Suppressor macrophage (primary cell): ENCODE measurements at regions not wholly inside any gene's neighbourhood (a gene's known extent, or its start where the extent isn't known, plus 50 kb on each side); places are given as distances from the start of the nearest gene placed in this dataset.
"Not testable (repeated sequence)": the region's sequence is repeated elsewhere in the genome, so short reads cannot be mapped to it uniquely, and the experiment has no call there.

Experiments
- DNase-seq, 4 experiments: peaks; one replicate each; pipeline ENCODE4 v3.0.0-alpha.2; 2020 to 2022

DNA sequence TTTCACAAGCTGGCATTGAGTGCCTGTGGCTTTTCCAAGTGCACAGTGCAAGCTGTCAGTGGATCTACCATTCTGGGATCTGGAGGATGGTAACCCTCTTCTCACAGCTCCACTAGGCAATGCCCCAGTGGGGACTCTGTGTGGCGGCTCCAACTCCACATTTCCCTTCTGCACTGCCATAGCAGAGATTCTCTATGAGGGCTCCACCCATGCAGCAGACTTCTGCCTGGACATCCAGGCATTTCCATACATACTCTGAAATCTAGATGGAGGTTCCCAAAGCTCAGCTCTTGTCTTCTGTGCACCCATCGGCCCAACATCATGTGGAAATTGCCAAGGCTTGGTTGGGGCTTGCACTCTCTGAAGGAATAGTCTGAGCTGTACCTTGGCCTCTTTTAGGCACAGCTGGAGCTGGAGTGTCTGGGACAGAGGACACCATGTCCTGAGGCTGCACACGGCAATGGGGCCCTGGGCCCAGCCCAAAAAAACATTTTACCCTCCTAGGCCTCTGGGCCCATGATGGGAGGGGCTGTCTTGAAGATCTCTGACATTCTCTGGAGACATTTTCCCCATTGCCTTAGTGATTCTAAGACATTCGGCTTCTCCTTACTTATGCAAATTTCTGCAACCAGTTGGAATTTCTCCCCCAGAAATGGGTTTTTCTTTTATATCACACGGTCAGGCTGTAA is 313.3 kb upstream of the SFSWAP start:
- no peak for DNase-seq

- no peak for DNase-seq
Measured at GRCh38 chr12:131399000-131399399, 311.9 kb upstream of the SFSWAP start.

DNA sequence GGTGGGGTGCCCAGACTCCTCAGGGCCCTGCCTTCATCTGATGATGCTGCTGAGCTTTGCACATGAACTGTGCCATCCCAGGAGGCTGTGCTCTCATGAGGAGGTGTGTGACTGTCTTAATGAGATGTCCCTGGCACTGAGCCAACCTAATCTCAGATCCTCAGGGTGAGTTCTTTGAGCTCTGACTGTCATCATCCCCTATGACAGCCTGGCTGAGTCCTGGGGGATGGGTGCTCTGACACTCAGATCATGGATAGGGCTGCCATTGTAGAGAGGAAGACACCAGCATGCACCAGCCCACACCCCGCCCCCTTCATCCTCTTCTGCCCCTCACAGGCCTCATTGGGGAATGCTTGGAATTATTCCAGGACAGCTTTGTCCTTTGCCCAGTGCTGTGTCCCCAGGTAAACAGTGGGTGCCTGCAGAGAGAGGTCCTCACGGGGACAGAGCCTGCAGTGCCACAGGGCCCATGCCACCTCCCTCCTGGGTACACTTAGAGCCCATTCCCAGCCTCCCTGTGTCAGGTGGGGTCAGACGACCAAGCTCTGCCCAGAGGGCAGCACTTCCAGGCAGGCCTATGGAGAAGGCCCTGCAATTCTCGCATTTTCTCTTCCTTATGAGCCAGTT is 310.1 kb upstream of the SFSWAP start:
- not testable (repeated sequence) for DNase-seq

- not testable (repeated sequence) for DNase-seq
Measured at GRCh38 chr12:131401907-131402633, 308.8 kb upstream of the SFSWAP start.

GRCh38 chr12:131402781-131403396 is 308.0 kb upstream of the SFSWAP start:
- no peak for DNase-seq

GRCh38 chr12:131403676-131404075 is 307.2 kb upstream of the SFSWAP start:
- no peak for DNase-seq

DNA sequence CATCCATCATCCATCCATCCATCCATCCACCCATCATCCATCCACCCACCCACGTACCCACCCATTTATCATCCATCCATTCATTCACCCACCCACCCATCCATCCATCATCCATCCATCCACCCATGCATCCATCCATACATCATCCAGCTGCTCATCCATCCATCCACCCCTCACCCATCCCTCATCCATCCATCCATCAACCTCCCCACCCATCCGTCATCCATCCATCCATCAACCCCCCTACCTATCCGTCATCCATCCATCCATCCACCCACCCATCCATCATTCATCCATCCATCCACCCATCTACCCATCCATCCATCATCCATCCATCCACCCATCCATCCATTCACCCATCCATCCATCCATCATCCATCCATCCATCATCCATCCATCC is 306.2 kb upstream of the SFSWAP start:
- no peak for DNase-seq

DNA sequence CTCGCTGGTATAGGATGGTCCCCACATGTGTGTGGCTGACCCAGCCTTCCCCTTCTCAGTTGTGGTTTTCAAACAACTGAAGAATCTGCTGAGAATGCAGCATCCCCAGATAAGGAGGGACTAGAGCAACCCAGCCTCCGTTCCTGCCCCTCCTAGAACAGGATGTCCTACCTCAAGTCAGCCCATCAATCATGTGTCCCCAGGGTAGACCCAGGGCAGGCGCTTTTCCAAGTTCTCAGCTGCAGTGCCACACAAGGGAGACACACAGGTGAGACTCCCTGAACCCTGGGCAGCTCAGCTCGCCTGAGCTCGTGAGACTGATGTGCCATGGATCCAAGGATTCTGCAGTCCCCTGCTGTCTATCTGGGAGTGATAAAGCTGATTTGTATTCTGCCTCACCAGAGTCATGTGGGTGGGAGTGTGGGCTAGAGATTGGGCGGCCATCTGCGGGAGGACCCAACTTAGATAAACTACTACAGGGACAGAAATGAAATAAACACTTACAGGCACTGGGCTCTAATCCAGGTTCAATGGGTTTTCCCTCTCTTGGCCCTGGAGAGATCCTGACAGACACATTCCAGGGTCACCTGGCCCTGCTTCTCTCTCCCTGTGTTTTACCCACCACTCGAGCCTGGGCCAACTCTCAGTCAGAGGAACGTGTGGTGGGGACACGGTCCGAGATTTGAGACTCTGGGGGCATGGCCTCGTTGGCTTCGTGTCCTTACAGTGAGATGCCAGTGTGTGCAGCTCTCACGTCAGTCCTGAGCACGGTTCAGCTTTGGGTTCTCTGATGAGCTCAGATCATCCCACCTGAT is 303.5 kb upstream of the SFSWAP start:
- DNase-seq: no peak

DNA sequence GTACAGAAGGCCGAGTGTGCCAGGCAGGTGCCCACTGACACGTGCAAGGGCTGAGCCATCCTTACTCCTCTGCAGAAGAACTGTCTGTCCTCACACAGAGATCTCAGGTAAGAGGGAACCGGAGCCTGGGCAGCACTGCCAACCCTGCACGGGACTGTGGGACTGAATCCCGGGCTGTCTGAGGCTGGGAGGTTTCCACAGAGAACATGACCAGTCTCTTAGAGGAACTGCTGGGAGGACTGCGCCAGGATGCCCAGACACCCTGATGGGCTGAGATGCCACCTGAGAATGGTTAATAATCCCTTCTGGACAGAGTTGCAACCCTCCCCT is 302.9 kb upstream of the SFSWAP start:
- DNase-seq: no peak

- no peak for DNase-seq
Measured at GRCh38 chr12:131408484-131408883, 302.4 kb upstream of the SFSWAP start.

GRCh38 chr12:131409211-131409610 is 301.7 kb upstream of the SFSWAP start:
- DNase-seq: peak; percentile 23 to 49 (median 41)

DNA sequence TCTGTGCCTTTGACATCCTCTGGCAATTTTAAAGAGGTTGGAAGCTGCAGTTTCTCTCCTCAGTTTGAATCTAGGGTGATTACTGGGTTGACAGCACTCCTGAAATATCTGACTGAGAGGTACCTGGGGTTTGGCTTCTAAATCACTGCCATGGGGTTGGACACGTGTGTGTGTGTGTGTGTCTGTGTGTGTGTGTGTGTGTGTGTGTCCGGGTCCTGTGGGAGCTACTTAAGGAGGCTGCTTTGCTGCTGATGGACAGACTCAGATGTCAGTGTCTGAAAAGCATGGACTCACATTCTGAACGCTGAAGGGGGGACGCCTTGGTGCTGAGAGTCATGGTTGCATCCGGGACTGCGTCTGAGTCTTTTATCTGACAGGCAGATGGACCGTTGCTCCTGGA is 299.1 kb upstream of the SFSWAP start:
- DNase-seq: not testable (repeated sequence)

GRCh38 chr12:131413006-131413405 is 297.9 kb upstream of the SFSWAP start:
- DNase-seq: no peak

GRCh38 chr12:131413471-131413870 is 297.4 kb upstream of the SFSWAP start:
- no peak for DNase-seq

DNA sequence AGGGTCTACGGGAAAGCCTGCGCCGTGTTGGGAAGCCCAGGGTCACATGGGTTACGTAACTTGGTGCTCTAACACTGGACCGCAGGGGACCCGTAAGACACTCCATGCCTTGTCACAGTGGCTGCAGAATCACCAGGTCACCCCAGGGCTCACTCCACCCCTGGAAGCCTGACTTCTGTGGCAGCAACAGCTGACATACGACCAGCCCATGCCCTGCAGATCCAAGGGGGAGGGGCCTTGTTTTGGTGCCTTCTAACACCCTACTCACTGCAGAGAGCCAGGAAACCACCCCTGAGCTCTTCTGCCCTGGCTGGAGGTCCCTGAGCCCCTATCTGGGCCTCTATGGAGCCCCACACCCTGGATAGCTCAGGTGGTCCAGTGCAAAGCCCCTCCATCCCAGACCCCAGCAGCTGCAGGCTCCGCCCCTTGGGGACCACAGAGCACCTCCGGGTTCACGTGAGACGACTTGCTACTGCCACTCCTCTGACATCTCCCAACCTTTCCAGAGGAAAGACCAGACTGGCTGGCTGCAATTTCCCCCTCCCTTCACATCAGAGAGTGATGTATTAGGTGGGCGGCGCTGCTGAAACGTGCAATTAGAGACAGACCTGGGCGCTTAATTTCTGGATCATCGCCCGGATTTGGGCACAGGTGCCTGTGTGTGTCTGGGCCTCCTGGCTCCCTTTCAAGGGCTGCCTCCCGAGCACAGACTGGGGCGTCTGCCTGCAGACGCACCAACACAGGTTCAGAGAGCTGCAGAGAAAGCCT is 296.6 kb upstream of the SFSWAP start:
- not testable (repeated sequence) for DNase-seq

DNA sequence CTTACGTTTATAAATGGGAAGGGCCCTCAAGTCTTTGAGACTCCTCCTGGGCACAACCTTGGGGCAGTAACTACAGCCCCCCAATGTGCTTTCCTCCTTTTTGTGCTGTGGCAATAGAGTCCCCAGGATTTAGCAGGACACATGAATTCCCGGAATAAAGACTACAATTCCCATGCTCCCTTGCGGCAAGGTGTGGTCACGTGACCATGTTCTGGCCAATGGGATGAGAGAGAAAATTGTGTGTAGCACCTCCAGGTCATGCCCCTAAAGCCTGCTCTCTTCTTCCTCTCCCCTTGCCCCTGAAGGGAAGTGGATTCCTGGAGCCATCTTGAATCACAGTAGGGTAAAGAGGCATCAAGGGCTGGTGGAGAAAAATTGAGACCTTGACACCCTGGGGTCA is 295.1 kb upstream of the SFSWAP start:
- DNase-seq: no peak

GRCh38 chr12:131418121-131418520 is 292.8 kb upstream of the SFSWAP start:
- DNase-seq: no peak

DNA sequence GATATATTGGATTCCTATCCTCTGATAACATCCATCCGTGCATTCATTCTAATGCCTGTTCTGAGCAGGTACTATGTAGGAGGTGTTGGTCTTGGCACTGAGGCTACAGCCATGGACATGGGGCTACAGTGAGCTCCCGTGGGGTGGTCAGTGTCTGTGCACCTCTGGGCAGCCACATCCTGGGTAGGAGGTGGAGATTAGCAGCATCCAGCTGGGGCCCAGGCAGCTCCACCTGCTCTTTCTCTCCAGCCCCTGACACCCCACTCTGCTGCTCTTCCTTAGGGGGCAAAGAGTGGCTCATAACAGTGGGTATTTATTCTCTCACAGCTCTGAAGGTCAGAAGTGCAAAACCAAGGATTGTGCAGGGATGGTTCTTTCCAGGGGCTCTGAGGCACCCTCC is 292.0 kb upstream of the SFSWAP start:
- no peak for DNase-seq

GRCh38 chr12:131420867-131421447 is 289.9 kb upstream of the SFSWAP start:
- DNase-seq: no peak

DNA sequence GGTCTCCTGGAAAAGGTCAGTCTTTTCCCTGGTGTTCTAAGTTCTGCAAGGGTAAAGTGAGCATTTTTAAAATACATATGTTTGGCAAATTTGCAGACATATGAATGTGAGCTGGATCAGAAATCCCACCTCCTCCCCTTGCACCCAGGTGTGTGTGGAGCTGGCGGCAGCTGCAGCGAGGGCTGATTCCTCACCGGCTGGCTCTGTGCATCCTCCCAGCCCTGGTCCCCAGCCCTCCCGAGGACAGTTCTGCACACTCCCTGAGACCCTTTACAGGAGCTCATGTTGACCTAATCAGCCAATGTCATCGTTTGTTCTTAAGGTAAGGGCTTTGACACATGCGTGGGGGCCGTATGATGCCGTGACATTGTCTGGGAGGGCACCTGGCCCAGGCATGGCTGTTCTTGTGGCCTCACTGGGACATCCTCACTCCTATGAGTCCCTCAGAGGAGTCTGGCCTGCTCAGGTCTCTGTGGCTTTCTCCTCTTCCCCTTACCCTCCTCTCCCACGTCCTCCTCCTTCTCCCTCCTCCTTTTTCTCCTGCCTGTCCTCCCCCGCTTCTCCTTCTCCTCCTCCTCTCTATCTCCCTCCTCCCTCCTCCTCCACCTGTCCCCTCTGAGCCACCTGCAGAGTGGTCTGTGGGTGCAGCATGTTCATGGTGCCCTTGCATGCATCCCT is 289.2 kb upstream of the SFSWAP start:
- DNase-seq: no peak

DNA sequence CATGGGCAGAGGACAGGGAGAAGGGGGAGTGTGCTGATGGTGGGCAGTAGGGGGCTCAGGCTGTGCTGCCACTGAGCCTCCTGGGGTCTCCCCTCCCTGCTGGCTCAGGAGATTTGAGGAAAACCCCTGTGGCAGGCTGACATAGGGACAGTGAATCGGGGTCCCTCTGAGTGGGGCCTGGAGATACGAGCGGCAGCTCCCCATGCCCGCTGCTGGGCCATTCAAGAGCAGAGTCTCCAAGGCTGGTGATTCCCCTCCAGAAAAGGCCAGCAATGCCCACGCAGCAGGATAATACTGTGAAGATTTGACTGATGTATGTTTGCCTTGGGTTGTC is 288.7 kb upstream of the SFSWAP start:
- DNase-seq: no peak
